GM04503 (cell line): ENCODE measurements at regions not wholly inside any gene's neighbourhood (a gene's known extent, or its start where the extent isn't known, plus 50 kb on each side); places are given as distances from the start of the nearest gene placed in this dataset.
"Not testable (repeated sequence)": the region's sequence is repeated elsewhere in the genome, so short reads cannot be mapped to it uniquely, and the experiment has no call there.

Experiments used
- DNase-seq: peaks from one replicate; pipeline ENCODE4 v3.0.0-alpha.2; 2012; ENCODE audit warnings: low read depth

DNA sequence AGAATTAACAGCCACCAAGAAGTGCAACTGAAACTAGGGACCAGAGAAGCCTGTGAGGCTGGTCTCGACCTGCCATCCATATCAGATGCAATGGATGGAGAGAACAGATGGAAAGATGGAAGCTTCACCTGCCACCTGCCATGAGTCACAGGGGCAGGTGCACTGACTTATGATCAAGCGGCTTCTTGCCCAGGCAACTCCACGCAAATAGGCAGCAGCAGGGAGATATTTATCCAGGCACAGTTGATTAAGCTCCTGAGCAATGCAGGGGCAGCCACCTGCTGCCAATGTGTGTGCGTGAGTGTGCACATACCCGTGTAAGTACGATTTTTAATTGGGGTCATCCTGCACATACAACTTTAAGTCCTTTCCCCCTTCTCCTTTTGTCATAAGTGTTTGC, 174.2 kb downstream of the PTPRU start:
- no peak for DNase-seq

DNA sequence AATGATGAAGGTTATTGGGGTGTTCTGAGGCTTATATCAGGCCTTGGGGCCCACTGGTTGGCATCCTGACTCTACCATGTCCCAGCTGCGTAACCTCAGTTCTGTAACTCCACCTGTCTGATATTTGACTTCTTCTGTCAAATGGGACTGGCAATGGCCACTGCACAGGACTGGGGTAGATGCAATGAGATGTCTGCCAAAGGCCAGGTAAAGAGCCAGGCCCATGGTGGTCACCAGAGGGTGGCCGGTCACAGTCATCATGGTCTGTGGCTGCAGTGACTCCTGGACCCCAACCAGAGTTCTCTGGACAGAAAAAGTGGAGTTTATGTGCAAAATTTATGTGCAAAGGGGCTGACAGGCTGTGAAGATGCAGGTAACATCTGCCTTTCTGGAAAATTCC, 173.3 kb downstream of the PTPRU start:
- no peak for DNase-seq

DNA sequence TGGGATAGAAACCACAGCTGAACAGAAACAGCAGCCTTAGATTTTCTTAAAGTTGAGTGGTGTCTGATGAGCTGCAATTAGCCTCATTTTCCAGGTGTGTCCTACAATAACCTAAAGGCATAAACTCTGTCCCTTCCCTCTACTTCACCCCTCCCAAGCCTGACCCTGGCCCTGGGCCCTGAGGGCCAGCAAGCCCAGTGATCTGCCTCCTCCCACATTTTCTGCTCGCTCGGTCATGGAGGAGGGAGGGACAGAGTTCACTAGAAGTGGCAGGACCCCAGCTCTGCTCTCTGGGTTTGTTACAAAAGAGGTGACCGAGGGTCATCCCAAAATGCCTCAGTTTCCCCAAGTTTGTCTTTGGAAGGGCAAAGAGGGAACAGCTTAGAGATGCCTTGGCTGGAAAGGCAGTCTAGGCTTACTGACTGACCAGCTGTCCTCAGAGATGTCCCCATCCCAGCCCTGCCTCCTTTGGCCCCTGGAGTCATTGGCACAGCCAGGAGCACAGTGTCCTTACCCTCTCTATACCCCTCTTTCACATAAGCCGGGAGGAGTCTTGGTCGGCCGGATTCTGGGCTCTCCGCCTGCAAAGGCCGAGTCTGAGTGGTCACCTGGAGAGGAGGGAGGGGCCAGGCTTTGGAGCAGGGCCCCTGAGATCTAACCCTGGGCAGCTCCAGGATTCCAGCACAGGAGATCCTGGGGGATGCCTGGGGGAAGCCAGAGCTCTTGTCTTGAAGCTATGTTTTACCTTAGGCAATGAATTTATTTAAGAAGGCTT, 172.7 kb downstream of the PTPRU start:
- DNase-seq = no peak

DNA sequence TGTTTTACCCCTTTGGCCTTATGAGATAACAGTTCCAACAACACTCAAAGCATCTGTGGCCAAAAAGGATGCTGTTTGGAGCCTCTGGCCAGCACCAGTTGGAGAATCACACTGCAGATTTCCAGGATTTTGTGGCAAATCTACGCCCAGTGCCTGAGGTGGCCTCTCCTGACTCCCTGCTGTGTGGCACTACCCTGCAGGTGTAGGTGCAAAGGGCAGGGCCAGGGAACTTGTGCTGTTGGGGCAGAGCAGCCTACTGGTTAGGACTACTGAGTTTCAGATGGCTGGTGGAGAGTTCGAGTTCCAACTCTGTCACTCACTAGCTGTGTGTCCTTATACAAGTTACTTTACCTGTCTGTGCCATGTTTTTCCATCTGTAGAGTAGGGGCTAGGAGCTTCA, 170.5 kb downstream of the PTPRU start:
- DNase-seq = no peak

DNA sequence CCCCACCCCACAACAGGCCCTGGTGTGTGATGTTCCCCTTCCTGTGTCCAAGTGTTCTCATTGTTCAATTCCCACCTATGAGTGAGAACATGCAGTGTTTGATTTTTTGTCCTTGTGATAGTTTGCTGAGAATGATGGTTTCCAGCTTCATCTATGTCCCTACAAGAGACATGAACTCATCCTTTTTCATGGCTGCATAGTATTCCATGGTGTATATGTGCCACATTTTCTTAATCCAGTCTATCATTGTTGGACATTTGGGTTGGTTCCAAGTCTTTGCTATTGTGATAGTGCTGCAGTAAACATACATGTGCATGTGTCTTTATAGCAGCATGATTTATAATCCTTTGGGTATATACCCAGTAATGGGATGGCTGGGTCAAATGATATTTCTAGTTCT, 163.9 kb downstream of the PTPRU start:
- not testable (repeated sequence) for DNase-seq

DNA sequence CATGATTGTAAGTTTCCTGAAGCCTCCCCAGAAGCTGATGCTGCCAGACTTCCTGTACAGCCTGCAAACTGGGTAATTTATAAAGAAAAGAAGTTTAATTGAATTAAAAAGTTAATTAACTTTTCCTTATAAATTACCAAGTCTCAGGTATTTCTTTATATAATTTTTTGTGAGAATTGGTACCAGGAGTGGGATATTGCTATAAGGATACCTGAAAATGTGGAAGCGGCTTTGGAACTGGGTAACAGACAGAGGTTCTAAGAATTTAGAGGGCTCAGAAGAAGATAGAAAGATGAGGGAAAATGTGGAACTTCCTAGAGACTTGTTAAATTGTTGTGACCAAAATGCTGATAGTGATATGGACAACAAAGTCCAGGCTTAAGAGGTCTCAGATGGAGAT, 163.1 kb downstream of the PTPRU start:
- no peak for DNase-seq

DNA sequence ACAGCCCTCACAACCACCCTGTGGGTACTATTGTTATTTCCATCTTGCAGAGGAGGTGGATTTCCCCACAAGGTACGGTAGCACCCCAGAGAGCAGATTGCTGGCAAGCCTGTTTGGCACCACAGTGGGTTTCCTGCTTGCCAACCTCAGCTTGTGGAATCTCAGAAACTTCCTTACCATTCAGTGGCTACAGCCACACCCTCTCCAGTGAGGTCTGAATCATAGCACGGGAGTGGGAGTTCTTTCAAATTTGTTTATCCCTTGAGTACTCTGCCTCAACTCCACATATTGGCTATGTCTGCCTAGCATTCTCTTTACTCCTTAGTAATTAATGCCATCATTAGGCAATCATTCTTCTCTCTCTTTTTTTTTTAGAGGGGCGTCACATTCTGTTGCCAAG, 162.1 kb downstream of the PTPRU start:
- no peak for DNase-seq

DNA sequence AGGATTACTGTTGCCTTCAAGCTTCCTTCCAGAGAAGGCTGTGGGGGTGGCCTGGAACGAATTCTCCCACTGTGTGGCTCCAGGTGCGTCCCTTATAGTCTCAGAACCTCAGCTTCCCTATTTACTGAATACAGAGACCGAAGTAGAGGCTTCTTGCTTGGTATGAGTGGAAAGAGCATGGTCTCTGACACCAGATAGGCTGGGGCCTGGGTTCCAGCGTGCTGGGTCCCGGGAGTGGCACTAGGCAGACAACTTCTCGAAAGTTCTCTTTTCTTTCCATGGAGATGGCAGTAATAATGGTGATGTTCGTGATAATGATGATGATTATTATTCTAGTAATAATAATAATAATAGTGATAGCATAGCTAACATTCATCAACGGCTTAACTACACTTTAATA, 161.7 kb downstream of the PTPRU start:
- DNase-seq = no peak

DNA sequence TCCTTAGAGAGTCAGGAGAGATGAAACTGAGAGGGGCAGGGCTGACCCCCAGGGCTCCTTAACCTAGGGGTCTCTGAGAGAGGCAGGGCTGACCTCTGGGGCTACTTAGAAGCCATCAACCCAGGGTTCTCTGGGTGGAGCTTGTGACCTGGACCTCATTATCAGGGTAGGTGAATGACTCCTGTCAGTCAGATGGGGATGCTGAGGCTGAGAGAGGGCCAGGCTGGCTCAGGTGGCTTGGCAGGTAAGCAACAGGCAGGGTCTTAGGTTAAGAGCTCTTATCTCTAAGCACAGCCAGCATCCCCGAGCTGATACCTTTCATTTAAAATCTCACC, 160.9 kb downstream of the PTPRU start:
- no peak for DNase-seq

DNA sequence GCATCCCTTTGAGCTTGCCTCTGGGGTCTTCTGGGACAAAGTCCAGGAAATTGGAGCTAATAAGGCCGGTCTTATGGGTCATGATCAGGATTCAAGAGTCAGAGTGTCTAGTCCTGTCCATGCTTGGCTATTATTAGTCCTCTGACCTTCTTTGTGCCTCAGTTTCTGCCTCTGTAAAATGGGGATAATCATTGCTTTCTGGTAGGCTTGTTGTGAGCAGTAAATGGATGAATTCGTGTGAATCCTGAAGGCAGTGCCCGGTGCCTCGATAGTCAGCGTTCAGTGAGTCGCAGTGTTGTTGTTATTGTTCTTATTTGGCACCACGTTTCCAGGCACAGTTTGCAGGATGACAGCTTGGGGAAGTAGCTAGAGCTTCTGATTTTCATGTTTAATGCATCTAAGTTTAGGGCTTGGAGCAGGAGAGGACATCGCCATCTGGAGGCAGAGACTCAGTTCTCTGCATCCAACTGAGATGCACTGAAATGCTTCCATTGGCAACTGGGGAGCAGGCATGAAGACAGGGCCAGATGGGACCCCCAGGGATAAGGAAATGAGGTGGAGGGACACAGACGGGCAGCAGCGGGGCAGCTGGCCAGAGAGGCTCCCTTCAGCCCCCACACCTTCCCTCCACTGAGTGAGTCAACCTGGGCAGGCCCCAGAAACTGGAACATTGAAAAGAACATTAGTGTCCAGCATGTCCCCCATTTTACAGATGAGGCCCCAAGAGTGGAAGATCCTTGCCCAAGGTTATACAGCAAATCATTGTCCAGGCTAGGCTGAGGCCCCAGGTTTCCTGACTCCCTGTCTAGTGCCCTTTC, 160.3 kb downstream of the PTPRU start:
- DNase-seq = no peak

DNA sequence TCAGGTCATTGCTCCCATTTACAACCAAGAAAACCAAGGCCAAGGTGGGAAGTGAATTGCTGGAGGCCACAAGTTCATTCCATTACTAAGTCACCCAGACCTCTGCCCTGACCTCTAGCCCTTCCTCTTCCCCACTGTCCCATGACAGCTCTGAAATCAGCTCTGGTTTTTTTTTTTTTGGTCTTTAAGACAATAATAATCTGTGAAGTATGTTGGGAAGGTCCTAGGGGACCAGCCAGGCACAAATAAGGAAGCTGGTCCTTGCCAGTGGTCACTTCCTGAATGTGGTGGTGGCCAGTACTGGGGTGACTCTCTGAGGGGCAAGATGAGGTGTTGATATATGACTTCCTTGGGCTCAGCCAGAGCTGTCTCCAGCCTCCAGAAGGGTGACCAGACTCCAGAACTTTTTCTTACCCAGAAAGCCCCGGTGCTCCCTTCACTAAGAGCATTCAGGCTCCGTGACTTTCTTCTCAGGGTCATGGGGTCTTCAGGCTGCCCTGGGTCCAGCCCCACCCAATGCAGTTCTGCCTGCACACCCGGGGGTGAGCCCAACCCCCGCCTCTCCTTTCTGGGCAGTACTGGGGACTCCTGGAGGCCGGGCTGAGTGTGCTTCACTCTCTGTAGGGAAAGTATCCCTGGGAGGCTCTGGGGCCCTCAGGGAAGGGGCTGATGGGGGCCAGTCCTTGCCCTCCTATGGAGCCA, 159.6 kb downstream of the PTPRU start:
- DNase-seq = no peak

DNA sequence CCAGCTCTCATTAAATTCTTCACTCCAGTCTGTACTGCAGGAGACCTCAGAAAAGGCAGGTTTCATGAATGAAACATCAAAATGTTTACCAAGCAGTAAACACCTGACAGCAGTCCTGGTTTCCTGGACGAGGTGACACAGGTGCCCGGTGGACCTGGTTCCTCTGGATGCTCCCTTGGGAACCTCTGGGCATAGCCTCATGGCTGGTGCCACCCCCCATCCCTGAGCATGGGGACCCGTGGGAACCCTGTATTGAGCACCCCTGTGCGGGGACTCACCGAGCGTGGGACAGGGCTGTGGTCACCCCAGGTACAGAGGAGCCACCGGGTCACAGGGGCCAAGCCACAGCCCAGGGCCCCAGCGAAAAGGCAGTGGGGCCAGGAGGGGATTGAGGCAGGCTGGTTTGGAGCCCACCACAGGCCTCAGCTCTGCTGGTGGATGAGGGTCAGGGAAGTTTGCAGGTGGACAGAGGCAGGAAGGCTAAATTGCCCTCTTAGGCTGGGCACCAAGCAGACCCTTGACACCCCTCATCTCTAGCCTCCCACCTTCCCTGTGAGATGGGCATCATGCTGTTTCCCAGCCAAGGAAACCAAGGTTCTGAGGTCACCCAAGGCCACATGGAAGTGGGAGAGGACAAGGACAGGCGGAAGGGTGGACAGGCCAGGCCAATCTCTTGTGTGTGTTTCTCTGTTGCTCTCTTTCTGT, 158.4 kb downstream of the PTPRU start:
- DNase-seq = no peak

DNA sequence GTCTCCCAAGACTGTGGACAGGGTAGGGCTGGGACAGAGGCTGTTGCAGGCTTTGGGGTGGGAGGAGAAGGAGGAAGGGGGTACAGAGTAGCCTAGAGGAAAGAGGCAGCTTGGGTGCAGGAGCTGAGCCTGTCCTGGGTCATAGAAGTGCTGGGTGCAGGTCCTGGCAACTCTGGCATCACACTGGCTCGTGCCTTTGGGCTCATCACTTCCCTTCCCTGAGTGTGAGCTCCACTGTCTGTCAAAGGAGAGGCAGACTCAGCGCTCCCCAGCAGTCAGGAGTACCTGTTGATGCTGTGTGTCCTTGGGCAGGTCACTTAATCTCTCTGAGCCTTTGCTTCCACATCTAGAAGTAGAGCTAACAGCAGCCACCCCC, 157.1 kb downstream of the PTPRU start:
- no peak for DNase-seq

DNA sequence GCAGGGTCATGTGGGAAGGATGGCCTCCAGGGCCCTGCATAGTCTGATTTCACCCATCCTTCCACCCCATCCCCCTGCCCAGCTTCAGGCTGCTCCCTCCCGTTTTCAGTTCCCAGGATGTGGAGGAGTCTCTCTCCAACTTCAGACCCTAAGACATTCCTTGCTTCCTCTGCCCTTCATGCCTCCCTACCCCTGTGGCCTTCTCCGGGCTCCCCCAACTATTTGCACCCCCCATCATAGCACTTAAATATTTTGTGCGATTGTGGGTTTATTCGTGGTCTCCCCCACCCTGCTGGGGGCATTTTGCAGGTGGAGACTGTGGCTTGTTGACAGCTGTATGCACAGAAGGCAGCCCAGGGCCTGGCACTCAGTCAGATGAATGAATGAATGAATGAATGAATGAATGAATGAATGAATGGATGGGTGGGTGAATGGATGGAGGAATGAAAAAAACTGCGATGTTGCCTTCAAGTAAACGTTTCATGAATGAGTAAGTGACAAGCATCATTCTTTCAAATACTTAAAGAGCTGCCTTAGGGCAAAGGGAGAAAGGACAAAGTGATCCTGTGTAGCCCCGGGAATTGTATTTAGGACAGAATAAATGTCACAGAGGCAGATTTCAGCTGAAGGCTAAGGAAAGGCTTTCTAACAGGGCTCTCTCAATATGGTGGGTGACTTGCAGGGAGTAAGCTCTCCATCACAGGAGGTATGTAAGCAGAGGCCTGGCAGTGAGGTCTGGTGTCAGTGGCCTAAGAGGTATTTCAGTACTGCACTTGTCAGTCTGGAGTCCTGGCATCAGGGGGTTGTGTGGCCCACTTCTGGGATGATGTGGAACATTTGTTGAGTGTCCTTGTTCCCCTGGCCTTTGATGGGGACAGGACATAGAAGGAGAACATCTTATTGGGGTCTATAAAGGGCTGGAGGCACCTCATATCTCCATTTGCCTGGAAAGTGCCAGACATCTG, 156.4 kb downstream of the PTPRU start:
- DNase-seq = no peak

DNA sequence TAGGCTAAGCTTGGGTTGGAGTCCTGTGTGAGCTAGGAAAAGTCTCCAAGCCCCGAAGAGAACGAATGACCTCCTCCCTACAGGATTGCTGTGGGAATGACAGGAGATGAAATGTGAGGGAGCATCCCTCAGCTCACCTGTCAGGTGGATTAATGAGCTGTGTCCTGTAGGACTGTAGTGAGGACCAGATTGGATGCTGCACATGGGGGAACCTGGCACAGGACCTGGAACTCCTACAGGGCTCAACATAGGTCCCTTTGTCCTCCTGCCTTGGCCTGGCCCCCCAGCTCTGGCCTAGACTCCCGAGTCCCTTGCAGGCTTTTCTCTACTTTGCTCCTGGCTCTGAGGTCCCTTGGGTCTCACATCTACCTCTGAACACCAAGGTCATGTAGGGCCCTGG, 155.7 kb downstream of the PTPRU start:
- DNase-seq = no peak

DNA sequence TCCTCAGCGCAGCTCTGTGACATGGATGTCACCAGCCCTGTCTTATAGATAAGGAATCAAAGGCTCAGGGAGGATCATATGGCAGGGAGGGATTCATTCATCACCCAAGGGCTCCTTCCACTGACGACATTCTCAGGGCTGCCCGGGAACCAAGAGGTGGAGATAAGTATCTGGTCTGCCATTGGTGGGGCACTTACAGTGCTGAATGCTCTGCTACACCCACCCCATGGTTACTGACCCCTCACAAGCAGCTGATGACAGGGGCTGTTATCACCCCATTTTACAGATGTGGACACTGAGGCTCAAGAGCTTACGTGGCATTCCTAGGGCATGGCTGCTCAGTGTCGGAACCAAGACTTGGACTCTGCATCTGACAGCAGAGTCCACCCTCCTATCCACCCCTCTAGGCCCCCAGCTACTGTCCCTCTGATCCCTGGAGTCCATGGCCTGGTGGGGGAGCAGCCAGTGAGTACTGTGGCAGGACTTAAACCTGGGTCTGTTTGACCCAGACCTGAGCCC, 155.1 kb downstream of the PTPRU start:
- no peak for DNase-seq

DNA sequence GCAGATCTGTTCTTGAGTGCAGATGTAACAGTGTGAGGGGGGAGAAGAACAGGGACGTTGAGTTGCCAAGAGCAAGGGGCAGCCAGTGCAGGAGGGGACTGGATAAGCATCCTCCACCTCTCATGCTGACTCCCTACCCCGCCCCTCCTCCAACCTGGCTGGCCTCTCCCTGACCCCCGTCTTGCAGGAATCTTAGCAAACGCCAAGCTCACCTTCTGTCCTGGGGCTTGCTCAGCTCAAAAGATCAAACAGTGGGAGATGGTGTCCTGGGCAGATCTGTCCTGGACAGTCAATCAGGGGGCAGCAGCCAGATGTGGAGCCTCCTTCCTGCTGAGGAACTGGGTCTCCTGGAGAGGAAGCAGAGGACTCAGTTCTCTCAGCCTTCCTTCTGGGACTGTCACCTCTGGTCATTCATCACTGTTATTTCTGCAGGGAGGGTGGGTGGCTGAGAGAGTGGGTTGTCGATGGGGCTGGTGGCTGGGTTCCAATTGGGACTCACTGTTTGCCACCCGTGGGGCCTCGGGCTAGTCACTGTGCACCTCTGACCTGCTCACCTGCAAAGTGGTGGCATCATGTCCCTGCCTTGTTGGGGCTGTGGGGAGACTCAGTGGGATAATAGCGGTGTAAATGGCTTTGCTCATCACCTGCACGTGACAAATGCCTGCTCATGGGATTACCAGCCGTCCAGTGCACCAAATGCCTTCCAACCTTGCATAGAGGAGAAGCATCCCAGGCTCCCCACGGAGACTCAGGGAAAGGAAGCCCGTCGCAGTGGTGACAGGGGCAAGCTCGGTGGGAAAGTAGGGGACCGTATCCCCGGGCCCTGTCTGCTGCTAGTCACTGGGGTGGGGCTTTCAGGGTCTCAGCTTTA, 154.4 kb downstream of the PTPRU start:
- no peak for DNase-seq

DNA sequence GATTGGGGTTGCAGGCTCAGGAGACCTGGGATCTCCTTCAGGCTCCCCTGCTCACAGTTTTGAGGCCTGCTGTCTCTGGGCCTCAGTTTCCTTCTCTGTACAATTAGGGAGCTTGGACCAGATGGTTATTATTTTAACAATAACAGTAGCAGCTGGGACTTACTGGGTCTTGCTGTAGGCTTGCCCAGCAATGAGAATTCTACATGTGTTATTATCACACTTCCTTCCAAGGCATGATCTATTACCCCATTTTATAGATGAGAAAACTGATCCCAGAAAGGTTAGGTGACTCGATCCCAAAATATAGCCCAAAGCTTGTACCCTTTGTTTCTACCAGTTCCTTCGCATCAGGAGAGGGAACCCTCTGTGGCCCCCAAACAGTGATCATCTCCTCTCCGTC, 153.8 kb downstream of the PTPRU start:
- DNase-seq = no peak

DNA sequence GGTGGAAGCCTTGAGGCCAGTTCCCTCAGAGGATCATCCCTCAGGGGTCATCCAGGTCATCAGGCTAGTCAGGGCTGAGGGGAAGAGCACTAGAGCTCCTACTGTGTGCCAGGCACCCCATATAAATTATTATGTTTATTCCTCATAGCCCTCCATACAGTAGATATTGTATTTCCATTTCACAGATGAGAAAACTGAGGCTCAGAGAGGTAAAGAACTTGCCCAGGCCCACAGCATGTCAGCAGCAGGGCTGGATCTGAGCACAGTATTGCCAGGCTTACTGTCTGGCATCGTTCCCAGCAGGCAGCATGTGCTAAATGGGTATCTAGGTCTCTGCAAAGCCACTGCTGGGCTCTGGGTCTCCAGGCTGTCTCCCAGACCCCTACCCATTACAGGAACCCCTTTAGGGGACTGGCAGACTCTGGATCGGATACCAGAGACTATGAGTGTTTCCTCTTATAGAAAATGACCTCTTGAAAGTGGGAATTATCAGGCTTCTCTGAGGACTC, 153.3 kb downstream of the PTPRU start:
- no peak for DNase-seq

DNA sequence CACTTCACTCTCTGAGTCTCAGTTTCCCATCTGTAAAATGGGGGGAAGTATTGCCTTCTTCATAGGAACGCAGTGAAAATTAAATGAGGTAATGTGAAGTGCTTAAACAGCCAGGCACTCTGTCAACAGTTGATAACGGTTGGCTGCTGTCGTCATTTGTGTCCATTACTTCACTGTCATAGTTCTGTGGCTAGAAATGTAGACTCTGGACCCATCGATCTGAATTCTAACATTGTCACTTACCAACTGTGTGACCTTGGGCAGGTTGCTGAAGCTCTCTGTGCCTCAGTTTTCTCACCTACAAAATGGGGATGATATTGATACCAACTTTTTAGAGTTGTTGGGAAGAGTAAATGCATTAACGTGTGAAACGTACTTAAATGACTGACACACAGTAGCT, 152.6 kb downstream of the PTPRU start:
- no peak for DNase-seq
